ENCODE measurements at regions not wholly inside any gene's neighbourhood (a gene's known extent, or its start where the extent isn't known, plus 50 kb on each side); places are given as distances from the start of the nearest gene placed in this dataset.

GRCh38 chr5:96576876-96577275, 85.3 kb upstream of the CAST start:
- 19 to 100% (median 91%) methylated on average over 1 to 3 of the region's 3 CpGs; no CpG with 5 or more reads in 2 of the 10 experiments for WGBS, 10 experiments
- no peaks in the 10 kb centered on the region for H3K4me1 ChIP-seq (replicated peaks in 1 of 2)
- no peak overlapping the region for H3K27ac ChIP-seq
- no peak overlapping the region for H3K4me3 ChIP-seq
- in situ Hi-C loops (cut with MboI; ENCODE audit: low pct_unique_long_range_greater_than_20kb in 2 of 9, low sequenced_read_pairs in 9 of 9, unreplicated experiment in 9 of 9), result loop anchor here in 4 of 9 experiments (25.0 kb wide), 3 partner anchors 140 to 715 kb away; partner anchors contain the start of gene PCSK1 (in 1 of the 4)
- no peak for ATAC-seq (replicated peaks in 6 of 8)

DNA sequence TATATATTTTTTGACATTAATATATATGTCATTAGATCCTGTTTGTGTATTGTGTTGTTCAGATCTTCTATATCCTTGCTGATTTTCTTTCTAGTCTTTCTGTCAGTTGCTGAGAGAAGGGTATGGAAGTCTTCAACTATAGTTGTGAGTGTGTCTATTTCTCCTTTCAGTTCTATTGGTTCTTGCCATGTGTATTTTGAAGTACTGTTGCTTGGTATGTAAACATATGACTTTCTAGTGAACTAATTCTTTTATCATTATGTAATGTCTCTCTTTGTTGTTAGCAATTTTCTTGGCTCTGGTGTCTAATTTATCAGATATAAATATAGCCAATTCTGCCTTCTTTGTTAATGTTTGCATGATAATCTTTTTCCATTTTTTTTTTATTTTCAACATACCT, 84.3 kb upstream of the CAST start:
- in situ Hi-C loops (cut with MboI; ENCODE audit: low pct_unique_long_range_greater_than_20kb in 2 of 9, low sequenced_read_pairs in 9 of 9, unreplicated experiment in 9 of 9), result loop anchor here in 4 of 9 experiments (25.0 kb wide), 3 partner anchors 141 to 716 kb away; partner anchors contain the start of gene PCSK1 (in 1 of the 4)
- Histone ChIP-seq H3K4me3 (no peak overlapping the region), H3K27ac (no peak overlapping the region), H3K4me1 (replicated peaks in 1 of 2) (peaks cover 0 to 5% of the 10 kb centered on the region in 2 donors)
- no peak for ATAC-seq (replicated peaks in 6 of 8)

DNA sequence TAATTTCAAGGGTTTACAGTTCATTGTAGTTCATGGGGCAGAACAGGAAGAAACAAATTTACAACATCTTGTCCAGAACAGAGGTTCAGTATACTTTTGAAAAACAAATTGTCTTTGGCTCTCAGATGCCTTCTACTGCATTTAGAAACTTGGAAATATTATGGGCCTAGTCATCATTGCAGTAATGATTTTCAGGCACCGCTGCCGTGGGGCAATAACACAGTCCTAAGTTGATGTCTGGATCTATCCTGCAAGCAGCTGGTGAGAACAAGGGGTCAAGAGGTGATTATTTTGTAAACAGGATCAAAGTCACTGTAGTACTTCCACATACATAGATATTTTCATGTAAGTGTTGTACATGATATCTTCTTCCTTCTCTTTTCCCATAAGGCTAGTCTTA, 82.5 kb upstream of the CAST start:
- no peak for ATAC-seq (replicated peaks in 6 of 8)
- WGBS, 10 experiments, result 52 to 100% (median 100%) methylated on average over 1 to 2 of the region's 2 CpGs; no CpG with 5 or more reads in 2 of the 10 experiments
- no peak overlapping the region for H3K27ac ChIP-seq
- H3K4me1 ChIP-seq (replicated peaks in 1 of 2), result peaks cover 0 to 5% of the 10 kb centered on the region in 2 donors
- in situ Hi-C loops (cut with MboI; ENCODE audit: low pct_unique_long_range_greater_than_20kb in 2 of 9, low sequenced_read_pairs in 9 of 9, unreplicated experiment in 9 of 9), result loop anchor here in 4 of 9 experiments (25.0 kb wide), 3 partner anchors 142 to 717 kb away; partner anchors contain the start of gene PCSK1 (in 1 of the 4)
- no peak overlapping the region for H3K4me3 ChIP-seq

GRCh38 chr5:96582343-96582742, 79.8 kb upstream of the CAST start:
- Histone ChIP-seq H3K27ac (no peak overlapping the region), H3K4me3 (no peak overlapping the region), H3K4me1 (replicated peaks in 1 of 2) (peaks cover 0 to 5% of the 10 kb centered on the region in 2 donors)
- ATAC-seq (replicated peaks in 6 of 8), result peak; percentile 68 to 100 (median 100)
- in situ Hi-C loops (cut with MboI; ENCODE audit: low pct_unique_long_range_greater_than_20kb in 2 of 9, low sequenced_read_pairs in 9 of 9, unreplicated experiment in 9 of 9), result loop anchor here in 4 of 9 experiments (25.0 kb wide), 3 partner anchors 145 to 720 kb away; partner anchors contain the start of gene PCSK1 (in 1 of the 4)
- WGBS, 10 experiments, result 0 to 100% (median 29%) methylated on average over 1 to 11 of the region's 11 CpGs

- 38 to 94% (median 82%) methylated on average over 2 to 3 of the region's 6 CpGs; no CpG with 5 or more reads in 3 of the 10 experiments for WGBS, 10 experiments
- in situ Hi-C loops (cut with MboI; ENCODE audit: low pct_unique_long_range_greater_than_20kb in 2 of 9, low sequenced_read_pairs in 9 of 9, unreplicated experiment in 9 of 9), result loop anchor here in 4 of 9 experiments (25.0 kb wide), 3 partner anchors 147 to 722 kb away; partner anchors contain the start of gene PCSK1 (in 1 of the 4)
- ATAC-seq (replicated peaks in 6 of 8), result no peak
- Histone ChIP-seq H3K4me1 (replicated peaks in 1 of 2) (peaks cover 7 to 8% of the 10 kb centered on the region in 2 donors), H3K27ac (no peak overlapping the region), H3K4me3 (no peak overlapping the region)
These were observed 77.5 kb upstream of the CAST start for GRCh38 chr5:96584712-96585111.

- in situ Hi-C loops (cut with MboI; ENCODE audit: low pct_unique_long_range_greater_than_20kb in 2 of 9, low sequenced_read_pairs in 9 of 9, unreplicated experiment in 9 of 9), result loop anchor here in 4 of 9 experiments (25.0 kb wide), 3 partner anchors 151 to 726 kb away; partner anchors contain the start of gene PCSK1 (in 1 of the 4)
- ATAC-seq (replicated peaks in 6 of 8), result peak in 4 of 8 experiments; percentile 32 to 83 (median 74)
- WGBS, 10 experiments, result 20 to 100% (median 64%) methylated on average over 1 of the region's 1 CpG; no CpG with 5 or more reads in 1 of the 10 experiments
- no peak overlapping the region for H3K4me3 ChIP-seq
- H3K4me1 ChIP-seq (replicated peaks in 1 of 2), result peaks cover 3 to 16% of the 10 kb centered on the region in 2 donors
- no peak overlapping the region for H3K27ac ChIP-seq
These were observed 73.6 kb upstream of the CAST start for GRCh38 chr5:96588539-96588938.

DNA sequence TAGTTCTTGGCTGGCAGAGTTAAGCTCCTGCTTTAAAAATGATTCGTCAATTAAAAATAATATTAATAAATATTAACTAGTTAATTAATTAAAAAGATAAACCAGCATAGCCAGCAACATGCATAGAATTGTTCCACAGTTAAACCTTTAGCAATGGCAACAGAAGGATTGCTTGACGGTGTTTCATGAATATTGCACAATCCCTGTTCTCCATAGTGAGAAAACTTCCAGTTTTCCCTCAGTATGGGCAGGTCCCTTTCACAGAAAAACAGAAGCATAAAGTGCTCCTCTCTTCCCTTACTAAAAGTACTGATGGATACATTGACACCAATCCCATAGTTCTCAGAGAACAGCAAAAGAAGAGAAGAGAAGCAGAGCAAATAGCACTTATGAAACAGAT, 71.4 kb upstream of the CAST start:
- no peak overlapping the region for H3K27ac ChIP-seq
- in situ Hi-C loops (cut with MboI; ENCODE audit: low pct_unique_long_range_greater_than_20kb in 2 of 9, low sequenced_read_pairs in 9 of 9, unreplicated experiment in 9 of 9), result loop anchor here in 4 of 9 experiments (25.0 kb wide), 3 partner anchors 153 to 728 kb away; partner anchors contain the start of gene PCSK1 (in 1 of the 4)
- peak in 3 of 8 experiments; percentile 27 to 56 (median 29) for ATAC-seq (replicated peaks in 6 of 8)
- 40 to 100% (median 83%) methylated on average over 1 to 2 of the region's 2 CpGs for WGBS, 10 experiments
- peaks cover 3 to 16% of the 10 kb centered on the region in 2 donors for H3K4me1 ChIP-seq (replicated peaks in 1 of 2)
- H3K4me3 ChIP-seq, result no peak overlapping the region

DNA sequence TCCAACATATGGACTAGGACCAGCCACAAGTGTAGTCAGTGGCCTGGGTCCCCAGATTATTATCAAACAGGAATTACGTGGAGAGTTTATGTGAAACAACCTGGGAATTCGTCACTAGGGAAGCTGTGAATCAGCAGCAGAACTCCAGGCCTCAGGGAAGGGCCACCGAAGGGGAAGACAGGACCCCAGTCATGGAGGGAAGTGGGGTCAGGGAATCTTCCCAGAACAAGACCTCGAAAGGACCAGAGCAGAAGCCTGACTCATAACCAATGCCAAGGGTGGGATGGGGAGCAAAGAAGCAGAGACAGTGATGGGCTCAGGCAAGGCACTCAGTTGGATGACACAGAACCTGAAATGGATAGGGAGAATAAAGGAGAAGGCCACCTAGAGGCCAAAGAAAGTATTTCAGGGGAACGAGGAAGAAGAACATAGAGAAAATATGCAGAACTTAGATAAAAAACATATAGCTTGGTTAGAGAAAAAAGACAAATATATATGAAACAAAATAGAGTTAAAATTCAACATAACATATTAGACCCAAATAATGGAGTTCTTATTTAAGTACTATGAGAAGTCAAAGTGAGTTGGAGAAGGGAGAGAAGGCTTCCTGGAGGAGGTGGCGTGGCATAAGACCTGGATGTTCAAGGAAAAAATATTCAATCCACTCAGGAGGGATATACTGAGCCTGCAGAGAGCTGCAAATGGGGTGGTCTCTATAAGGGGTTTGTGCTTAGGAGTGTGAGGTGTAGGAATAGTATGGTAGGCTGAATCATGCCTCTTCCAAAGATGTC, 66.7 kb upstream of the CAST start:
- H3K4me3 ChIP-seq, result no peak overlapping the region
- H3K4me1 ChIP-seq (replicated peaks in 1 of 2), result peaks cover 0 to 20% of the 10 kb centered on the region in 2 donors
- no peak for ATAC-seq (replicated peaks in 6 of 8)
- in situ Hi-C loops (cut with MboI; ENCODE audit: low pct_unique_long_range_greater_than_20kb in 2 of 9, low sequenced_read_pairs in 9 of 9, unreplicated experiment in 9 of 9), result loop anchor here in 4 of 9 experiments (25.0 kb wide), 3 partner anchors 158 to 733 kb away; partner anchors contain the start of gene PCSK1 (in 1 of the 4)
- H3K27ac ChIP-seq, result no peak overlapping the region
- WGBS, 10 experiments, result 57 to 92% (median 81%) methylated on average over 1 to 6 of the region's 6 CpGs; no CpG with 5 or more reads in 1 of the 10 experiments

DNA sequence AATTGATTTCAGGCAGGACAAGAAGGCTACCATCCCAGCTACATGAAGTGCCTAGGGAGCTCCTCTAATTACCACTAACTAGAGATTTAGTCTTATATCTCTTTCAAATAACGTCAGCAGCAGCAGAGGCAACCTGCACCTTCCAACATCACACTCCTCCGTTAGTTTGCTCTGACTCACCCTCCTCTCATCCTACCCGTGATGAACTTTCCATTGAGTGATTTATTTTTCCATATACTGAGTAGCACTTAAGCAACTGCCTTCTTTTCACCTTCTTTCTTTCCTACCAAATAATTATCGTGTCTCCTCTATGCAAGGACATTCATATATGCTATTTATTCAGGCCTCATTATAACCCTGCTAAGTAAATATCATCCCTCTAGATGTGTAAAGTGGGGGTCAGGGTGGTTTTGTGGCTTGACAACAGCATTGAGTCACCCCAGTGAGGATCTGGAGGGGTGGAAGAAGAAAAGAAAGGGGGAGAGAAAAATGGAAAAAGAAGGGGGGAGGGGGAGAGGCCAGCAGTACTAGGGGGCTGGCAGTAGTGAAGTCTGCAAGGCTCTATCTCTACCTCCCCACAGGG, 64.6 kb upstream of the CAST start:
- ATAC-seq (replicated peaks in 6 of 8), result peak in 5 of 8 experiments; percentile 87 to 91 (median 90)
- Histone ChIP-seq H3K27ac (peak overlapping the region in 1 of 2 donors; percentile 27), H3K4me1 (replicated peaks in 1 of 2) (peaks cover 0 to 19% of the 10 kb centered on the region in 2 donors), H3K4me3 (no peak overlapping the region)
- 0 to 100% (median 61%) methylated on average over 1 to 4 of the region's 4 CpGs; no CpG with 5 or more reads in 2 of the 10 experiments for WGBS, 10 experiments
- in situ Hi-C loops (cut with MboI; ENCODE audit: low pct_unique_long_range_greater_than_20kb in 2 of 9, low sequenced_read_pairs in 9 of 9, unreplicated experiment in 9 of 9), result loop anchor here in 4 of 9 experiments (25.0 kb wide), 3 partner anchors 160 to 735 kb away; partner anchors contain the start of gene PCSK1 (in 1 of the 4)

- peaks cover 0 to 19% of the 10 kb centered on the region in 2 donors for H3K4me1 ChIP-seq (replicated peaks in 1 of 2)
- WGBS, 10 experiments, result 39 to 64% (median 59%) methylated on average over 4 to 5 of the region's 5 CpGs
- H3K4me3 ChIP-seq, result no peak overlapping the region
- no peak for ATAC-seq (replicated peaks in 6 of 8)
- in situ Hi-C loops (cut with MboI; ENCODE audit: low pct_unique_long_range_greater_than_20kb in 2 of 9, low sequenced_read_pairs in 9 of 9, unreplicated experiment in 9 of 9), result loop anchor here in 5 of 9 experiments (10.0 to 25.0 kb wide), 4 partner anchors 136 to 739 kb away; no protein-coding TSS in a partner anchor
- H3K27ac ChIP-seq, result no peak overlapping the region
These were observed 61.0 kb upstream of the CAST start for GRCh38 chr5:96601200-96601599.

DNA sequence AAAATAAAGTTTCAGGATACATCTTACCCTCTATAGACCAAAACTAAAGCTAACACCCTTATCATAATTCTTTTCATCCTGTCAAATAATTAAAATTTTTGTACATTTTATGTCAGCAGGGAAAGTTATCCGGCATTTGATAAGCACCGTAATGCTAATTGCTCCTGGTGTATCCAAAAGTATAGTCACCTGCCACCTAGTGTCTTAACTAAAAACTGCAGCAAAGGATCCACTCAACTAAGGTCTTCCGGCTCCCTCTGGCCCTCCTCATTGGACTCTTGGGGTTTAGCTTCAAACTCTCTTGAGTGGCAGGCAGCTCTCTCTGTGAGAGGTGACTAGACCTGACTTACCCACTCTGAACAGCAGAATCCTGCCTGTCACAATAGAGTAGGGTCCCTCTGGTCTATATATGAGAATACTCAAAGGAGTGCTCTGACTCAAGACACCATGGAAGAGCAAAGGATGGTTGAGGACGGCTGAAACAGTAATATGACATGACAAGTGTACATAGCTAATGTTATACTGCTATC, 60.4 kb upstream of the CAST start:
- no peak overlapping the region for H3K4me3 ChIP-seq
- peak; percentile 57 to 91 (median 64) for ATAC-seq (replicated peaks in 6 of 8)
- in situ Hi-C loops (cut with MboI; ENCODE audit: low pct_unique_long_range_greater_than_20kb in 2 of 9, low sequenced_read_pairs in 9 of 9, unreplicated experiment in 9 of 9), result loop anchor here in 5 of 9 experiments (10.0 to 25.0 kb wide), 4 partner anchors 136 to 739 kb away; no protein-coding TSS in a partner anchor
- H3K27ac ChIP-seq, result no peak overlapping the region
- H3K4me1 ChIP-seq (replicated peaks in 1 of 2), result peaks cover 0 to 17% of the 10 kb centered on the region in 2 donors
- WGBS, 10 experiments, result 0 to 67% (median 33%) methylated on average over 1 to 4 of the region's 4 CpGs

GRCh38 chr5:96602776-96603175, 59.4 kb upstream of the CAST start:
- in situ Hi-C loops (cut with MboI; ENCODE audit: low pct_unique_long_range_greater_than_20kb in 2 of 9, low sequenced_read_pairs in 9 of 9, unreplicated experiment in 9 of 9), result loop anchor here in 5 of 9 experiments (10.0 to 25.0 kb wide), 4 partner anchors 135 to 740 kb away; no protein-coding TSS in a partner anchor

More at GRCh38 chr5:96602776-96603175, 59.4 kb upstream of the CAST start:
- Histone ChIP-seq H3K4me1 (replicated peaks in 1 of 2) (peaks cover 0 to 7% of the 10 kb centered on the region in 2 donors), H3K27ac (no peak overlapping the region), H3K4me3 (no peak overlapping the region)
- ATAC-seq (replicated peaks in 6 of 8), result no peak
- WGBS, 10 experiments, result 77 to 96% (median 84%) methylated on average over 3 to 4 of the region's 4 CpGs
